ENCODE measurements at regions not wholly inside any gene's neighbourhood (a gene's known extent, or its start where the extent isn't known, plus 50 kb on each side); places are given as distances from the start of the nearest gene placed in this dataset.
"Not testable (repeated sequence)": the region's sequence is repeated elsewhere in the genome, so short reads cannot be mapped to it uniquely, and the experiment has no call there.

DNA sequence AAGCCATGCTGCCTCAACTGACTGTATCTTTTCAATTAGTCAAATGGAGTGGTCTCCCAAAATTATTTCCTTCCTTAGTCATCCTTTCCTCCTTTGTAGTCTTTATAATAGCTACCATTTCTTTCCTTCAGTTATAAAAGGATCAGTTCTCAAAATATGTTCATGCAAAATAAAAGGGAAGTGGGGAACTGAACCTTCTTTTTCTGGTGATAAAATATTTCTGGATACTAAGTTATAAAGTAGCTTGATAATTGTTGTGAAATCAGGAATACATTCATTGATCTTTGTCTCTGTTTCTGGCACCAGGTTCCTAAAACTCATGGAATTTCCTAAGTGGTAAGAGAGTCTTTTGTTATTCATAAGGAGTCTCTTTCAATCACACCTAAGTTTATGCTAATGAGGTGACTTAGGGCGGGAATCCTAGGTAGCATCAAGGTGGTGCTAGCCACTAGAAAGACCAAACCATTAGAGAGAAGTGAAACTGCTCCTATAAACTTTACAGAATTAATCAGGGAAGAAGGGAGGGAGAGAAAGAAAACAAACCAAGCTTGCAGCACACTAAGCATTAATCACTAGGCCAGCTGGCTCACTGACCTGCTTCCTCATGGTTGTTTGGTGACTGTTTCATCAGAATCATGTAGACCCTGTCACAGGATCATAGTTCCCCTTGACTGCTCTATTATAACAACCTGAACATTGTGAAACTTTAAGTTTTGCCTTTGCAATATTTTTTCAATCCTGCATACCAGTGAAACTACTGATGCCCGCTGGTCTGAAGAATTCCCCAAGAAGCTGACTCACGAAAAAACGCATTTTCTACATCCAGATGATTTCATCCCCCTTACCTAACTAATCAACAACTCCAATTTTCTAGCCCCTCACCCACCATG, 161.6 kb upstream of the PTBP2 start:
- TF ChIP-seq, protein P1, sequence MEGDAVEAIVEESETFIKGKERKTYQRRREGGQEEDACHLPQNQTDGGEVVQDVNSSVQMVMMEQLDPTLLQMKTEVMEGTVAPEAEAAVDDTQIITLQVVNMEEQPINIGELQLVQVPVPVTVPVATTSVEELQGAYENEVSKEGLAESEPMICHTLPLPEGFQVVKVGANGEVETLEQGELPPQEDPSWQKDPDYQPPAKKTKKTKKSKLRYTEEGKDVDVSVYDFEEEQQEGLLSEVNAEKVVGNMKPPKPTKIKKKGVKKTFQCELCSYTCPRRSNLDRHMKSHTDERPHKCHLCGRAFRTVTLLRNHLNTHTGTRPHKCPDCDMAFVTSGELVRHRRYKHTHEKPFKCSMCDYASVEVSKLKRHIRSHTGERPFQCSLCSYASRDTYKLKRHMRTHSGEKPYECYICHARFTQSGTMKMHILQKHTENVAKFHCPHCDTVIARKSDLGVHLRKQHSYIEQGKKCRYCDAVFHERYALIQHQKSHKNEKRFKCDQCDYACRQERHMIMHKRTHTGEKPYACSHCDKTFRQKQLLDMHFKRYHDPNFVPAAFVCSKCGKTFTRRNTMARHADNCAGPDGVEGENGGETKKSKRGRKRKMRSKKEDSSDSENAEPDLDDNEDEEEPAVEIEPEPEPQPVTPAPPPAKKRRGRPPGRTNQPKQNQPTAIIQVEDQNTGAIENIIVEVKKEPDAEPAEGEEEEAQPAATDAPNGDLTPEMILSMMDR (IDR thresholded peaks at IDR 0.05; ENCODE audit: low read depth, low read length) = no peak
- peak; percentile 93 for DNase-seq (ENCODE audit: extremely low read depth, low read depth)

DNA sequence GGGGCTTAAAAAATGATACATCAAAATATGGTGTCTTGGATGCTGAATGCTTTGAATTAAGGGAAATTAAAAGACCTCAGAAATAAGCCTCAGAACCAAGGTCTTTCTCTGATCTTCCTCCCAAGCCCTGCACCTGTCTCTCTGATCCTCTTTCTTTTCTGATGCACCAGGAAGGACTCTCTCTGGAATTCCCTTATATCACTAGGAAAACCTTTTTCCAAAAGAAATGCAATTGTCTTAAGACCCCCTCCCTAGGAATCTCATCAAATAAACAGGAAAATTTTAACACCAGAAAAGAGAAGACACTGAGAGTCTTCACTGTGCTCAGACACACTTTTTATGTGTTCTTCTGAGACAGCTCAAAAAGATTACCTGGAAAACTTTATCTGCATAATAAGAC, 159.5 kb upstream of the PTBP2 start:
- TF ChIP-seq, protein P1 (IDR thresholded peaks at IDR 0.05; ENCODE audit: low read depth, low read length) = no peak
- DNase-seq (ENCODE audit: extremely low read depth, low read depth) = no peak

DNA sequence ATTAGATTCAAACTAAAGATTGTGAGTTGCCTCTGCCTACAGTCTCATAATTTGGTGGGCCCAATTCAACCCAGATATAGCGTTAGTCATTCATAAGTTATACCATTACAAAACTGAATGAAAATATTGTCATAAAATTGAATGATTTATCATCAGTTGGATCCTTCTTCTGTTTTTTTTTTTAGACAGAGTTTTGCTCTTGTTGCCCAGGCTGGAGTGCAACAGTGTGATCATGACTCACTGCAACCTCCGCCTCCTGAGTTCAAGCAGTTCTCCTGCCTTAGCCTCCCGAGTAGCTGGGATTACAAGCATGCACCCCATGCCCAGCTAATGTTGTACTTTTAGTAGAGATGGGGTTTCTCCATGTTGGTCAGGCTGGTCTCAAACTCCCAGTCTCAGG, 157.2 kb upstream of the PTBP2 start:
- DNase-seq (ENCODE audit: extremely low read depth, low read depth) = not testable (repeated sequence)

DNA sequence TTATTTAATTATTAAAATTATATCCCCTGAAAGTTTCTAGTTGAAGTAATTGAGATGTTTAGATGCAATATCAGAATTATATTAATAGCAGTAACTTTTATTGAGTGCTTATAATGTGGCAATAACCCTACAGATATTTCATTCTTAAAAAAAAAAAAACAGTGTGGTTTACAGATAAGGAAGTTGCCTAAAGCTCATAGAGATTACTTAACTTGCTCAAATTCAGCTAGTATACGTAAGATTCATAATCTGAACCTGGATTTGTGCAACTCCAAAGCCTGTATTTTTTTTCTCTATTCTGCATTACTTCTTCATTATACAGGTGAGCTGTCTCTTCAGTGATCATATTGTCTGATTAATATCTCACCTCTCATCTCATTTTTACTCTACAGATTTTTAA, 156.0 kb upstream of the PTBP2 start:
- no peak for DNase-seq (ENCODE audit: extremely low read depth, low read depth)
- TF ChIP-seq, protein P1 (IDR thresholded peaks at IDR 0.05; ENCODE audit: low read depth, low read length) = no peak

DNA sequence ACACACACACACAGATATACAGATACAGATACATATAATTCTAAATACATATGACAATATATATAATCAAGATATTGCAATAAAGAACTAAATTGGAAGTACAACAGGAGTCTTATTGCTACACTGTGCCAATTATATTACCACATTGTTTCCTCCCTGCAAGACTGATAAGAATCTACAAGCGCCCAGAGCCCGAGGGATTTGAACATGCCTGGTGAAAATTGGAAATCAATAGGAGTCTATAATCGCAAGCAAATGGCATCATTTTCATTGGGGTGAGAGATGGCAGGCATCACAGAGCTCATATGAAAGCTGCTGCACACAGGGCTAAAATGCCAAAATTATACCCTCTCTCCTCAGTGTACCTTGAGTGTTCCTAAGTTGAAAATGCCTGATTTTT, 152.9 kb upstream of the PTBP2 start:
- DNase-seq (ENCODE audit: extremely low read depth, low read depth) = no peak
- TF ChIP-seq, protein P1 (IDR thresholded peaks at IDR 0.05; ENCODE audit: low read depth, low read length) = no peak

DNA sequence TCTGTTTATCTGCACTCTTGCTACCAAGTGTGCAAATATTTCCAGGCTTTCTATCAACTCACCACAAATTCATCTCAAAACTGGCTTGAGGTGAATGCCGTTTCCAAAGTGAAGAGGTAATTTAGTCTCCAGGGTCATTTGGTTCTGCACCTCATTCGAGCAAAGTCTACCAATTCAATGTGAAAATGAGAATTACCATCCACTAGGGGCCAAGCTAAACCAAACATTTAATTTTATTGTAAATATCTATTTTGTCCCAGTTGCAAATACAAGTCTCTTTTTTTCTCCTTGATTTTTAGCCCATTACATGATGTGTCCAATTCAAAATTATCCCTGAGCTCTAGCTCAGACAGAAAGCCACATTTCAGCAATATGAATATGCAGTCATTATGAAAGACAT, 152.3 kb upstream of the PTBP2 start:
- no peak for DNase-seq (ENCODE audit: extremely low read depth, low read depth)
- TF ChIP-seq, protein P1 (IDR thresholded peaks at IDR 0.05; ENCODE audit: low read depth, low read length) = no peak

DNA sequence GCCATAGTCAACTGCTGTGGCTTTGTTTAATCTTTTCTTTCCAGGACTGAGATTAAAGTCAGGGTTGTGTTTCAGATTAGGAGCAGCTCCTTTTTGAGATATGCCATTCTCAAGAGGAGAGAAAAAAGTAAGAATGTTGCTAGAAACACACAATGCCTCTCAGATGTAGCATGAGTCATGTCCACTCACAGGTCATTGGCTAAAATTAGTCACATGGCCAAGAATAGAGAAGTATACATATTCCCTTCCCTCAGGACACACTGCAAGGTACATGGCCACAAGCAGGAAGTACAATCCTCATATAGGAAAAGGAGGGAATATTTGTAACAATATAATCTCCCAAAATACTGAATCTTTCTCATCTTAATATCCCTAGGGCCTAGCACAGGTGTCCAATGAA, 141.9 kb upstream of the PTBP2 start:
- TF ChIP-seq, protein P1 (IDR thresholded peaks at IDR 0.05; ENCODE audit: low read depth, low read length) = no peak
- DNase-seq (ENCODE audit: extremely low read depth, low read depth) = no peak

DNA sequence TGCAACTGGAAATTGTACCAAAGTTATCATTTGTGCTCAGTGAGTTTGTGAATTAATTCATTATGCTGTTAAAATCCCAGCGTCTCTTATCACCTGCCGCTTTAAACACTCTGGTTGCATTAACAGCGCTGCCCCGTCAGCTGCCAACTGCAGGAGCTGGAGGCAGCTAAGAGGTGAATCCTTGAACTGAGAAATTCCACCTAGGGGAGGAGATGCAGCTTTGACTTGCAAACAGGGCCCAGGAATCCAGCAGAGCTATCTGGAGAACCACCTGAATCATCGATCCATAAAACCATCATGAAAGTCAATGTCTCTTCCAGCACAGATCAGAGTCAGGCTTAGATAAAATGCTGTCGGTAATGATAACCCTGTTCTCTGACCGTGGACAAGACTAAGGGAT, 140.7 kb upstream of the PTBP2 start:
- no peak for DNase-seq (ENCODE audit: extremely low read depth, low read depth)
- TF ChIP-seq, protein P1 (IDR thresholded peaks at IDR 0.05; ENCODE audit: low read depth, low read length) = no peak

Measured in AG09319 (cell line).